Prostate gland (tissue), 2 donors: ENCODE measurements at regions not wholly inside any gene's neighbourhood (a gene's known extent, or its start where the extent isn't known, plus 50 kb on each side); places are given as distances from the start of the nearest gene placed in this dataset.

ENCODE experiments used
- DNase-seq: peaks from one replicate; pipeline ENCODE4 v3.0.0-alpha.2; 2019; ENCODE audit warnings: low spot score
- H3K27ac ChIP-seq, 2 donors: fragments of 200-600 bp; sonication (generic); 2 replicates each; pipeline ENCODE4 v1.5.1; 2017 to 2019
- H3K27me3 ChIP-seq: fragments of 200-600 bp; sonication (generic); replicated peaks from 2 replicates; pipeline ENCODE4 v1.5.1; 2019; ENCODE audit not compliant: insufficient read depth
- H3K36me3 ChIP-seq, 2 donors: fragments of 200-600 bp; sonication (generic); 1 replicate in 1 of 2; 2 replicates in 1 of 2; pipeline versions ENCODE4 v1.5.1 to v1.8.1; 2017 to 2019
- H3K4me1 ChIP-seq: fragments of 200-600 bp; sonication (generic); replicated peaks from 2 replicates; pipeline ENCODE4 v1.5.1; 2019
- H3K4me3 ChIP-seq, 2 donors: fragments of 200-600 bp; sonication (generic); 2 replicates each; pipeline ENCODE4 v1.5.1; 2017 to 2019
- H3K9me3 ChIP-seq: fragments of 200-600 bp; sonication (generic); 2 replicates; pipeline ENCODE4 v1.5.1; 2017
- POLR2A ChIP-seq: fragments of 450-650 bp; IDR thresholded peaks from one replicate; pipeline ENCODE4 v1.6.1; 2016; ENCODE audit warnings: antibody characterized with exemption, mild to moderate bottlenecking
- POLR2AphosphoS5 ChIP-seq: sonication (generic); formaldehyde crosslinking; IDR thresholded peaks from one replicate; pipeline ENCODE4 v1.6.1; 2017; ENCODE audit warnings: antibody characterized with exemption
- WGBS: methylation state at CpG from one replicate; pipeline ENCODE4 v1.1.5; 2018; 5-methylcytosine and 5-hydroxymethylcytosine counted together
- intact Hi-C: fragments of 100-400 bp; cut with DNase I; formaldehyde crosslinking; loops from one replicate; pipeline ENCODE4 v1.14.2; 2022
- TF ChIP-seq, protein P1 (sequence below), 4 experiments: fragments of 200-600 bp in 2 of 4; fragments of 450-650 bp in 2 of 4; sonication (generic) in 2 of 4; IDR thresholded peaks; 1 replicate in 3 of 4; 2 replicates in 1 of 4; pipeline ENCODE4 v1.5.1; 2016 to 2019; ENCODE audit warnings: antibody characterized with exemption in 4 of 4, mild to moderate bottlenecking in 2 of 4, moderate library complexity in 2 of 4

DNA sequence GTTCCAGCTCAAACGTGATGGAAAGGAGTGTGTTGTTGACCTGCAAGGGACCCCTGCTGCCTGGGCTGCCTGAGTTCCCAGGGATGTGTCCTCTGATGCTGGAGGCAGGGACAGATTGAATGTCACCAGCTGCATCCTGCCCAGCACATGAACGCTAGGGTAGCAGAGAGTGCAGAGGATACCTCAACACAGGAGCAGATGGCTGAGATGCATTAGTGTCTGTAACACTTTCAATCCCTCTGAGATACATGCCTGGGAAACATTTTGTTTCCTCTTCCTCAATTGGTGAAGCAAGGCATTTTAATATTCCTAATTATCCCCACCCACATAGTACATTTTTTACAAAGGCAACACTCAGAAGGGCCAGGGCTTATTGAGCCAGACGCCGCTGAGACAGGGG is 106.4 kb upstream of the UBL3 start:
- 7% methylated on average over 4 of the region's 4 CpGs for WGBS
- DNase-seq, result no peak
- Histone ChIP-seq H3K27me3 (no peaks in the 10 kb centered on the region), H3K9me3 (no peaks in the 10 kb centered on the region), H3K4me1 (no peaks in the 10 kb centered on the region), H3K27ac (no peak overlapping the region), H3K4me3 (no peak overlapping the region), H3K36me3 (no peaks in the 10 kb centered on the region)
- TF ChIP-seq, protein P1, sequence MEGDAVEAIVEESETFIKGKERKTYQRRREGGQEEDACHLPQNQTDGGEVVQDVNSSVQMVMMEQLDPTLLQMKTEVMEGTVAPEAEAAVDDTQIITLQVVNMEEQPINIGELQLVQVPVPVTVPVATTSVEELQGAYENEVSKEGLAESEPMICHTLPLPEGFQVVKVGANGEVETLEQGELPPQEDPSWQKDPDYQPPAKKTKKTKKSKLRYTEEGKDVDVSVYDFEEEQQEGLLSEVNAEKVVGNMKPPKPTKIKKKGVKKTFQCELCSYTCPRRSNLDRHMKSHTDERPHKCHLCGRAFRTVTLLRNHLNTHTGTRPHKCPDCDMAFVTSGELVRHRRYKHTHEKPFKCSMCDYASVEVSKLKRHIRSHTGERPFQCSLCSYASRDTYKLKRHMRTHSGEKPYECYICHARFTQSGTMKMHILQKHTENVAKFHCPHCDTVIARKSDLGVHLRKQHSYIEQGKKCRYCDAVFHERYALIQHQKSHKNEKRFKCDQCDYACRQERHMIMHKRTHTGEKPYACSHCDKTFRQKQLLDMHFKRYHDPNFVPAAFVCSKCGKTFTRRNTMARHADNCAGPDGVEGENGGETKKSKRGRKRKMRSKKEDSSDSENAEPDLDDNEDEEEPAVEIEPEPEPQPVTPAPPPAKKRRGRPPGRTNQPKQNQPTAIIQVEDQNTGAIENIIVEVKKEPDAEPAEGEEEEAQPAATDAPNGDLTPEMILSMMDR (IDR thresholded peaks at IDR 0.05), result no peak
- no peak for TF ChIP-seq POLR2AphosphoS5
- intact Hi-C loops, result no loop called here

DNA sequence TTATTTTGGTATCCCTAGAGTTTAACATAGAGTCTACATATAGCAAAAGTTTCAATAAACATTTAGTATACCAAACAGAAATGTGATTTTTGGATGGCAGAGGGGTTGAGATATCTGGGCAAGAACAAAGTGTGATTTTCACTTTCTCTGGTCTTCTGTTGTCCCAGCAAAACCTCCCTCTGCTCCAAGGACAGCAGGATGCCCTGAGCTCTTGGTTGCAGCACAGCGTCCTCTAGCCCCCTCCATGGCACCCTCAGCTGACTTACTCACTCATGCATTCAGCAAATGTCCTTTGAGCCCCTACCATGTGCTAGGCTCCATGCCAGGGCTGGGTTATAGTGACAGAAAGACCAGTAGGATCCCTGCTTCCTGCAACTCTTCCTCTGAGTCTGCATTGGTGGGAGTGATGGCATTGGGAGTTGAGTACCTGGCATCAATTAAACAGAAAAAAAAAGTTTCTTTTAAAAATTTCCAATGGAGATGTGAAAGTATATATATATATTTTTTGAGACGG is 104.8 kb upstream of the UBL3 start:
- Histone ChIP-seq H3K9me3 (no peaks in the 10 kb centered on the region), H3K36me3 (no peaks in the 10 kb centered on the region), H3K27me3 (no peaks in the 10 kb centered on the region), H3K4me3 (no peak overlapping the region), H3K27ac (no peak overlapping the region), H3K4me1 (no peaks in the 10 kb centered on the region)
- DNase-seq, result no peak
- intact Hi-C loops, result no loop called here
- WGBS, result 92% methylated on average over 2 of the region's 2 CpGs
- TF ChIP-seq POLR2AphosphoS5 (no peak), POLR2A (no peak)
- TF ChIP-seq, protein P1 (IDR thresholded peaks at IDR 0.05), result no peak

DNA sequence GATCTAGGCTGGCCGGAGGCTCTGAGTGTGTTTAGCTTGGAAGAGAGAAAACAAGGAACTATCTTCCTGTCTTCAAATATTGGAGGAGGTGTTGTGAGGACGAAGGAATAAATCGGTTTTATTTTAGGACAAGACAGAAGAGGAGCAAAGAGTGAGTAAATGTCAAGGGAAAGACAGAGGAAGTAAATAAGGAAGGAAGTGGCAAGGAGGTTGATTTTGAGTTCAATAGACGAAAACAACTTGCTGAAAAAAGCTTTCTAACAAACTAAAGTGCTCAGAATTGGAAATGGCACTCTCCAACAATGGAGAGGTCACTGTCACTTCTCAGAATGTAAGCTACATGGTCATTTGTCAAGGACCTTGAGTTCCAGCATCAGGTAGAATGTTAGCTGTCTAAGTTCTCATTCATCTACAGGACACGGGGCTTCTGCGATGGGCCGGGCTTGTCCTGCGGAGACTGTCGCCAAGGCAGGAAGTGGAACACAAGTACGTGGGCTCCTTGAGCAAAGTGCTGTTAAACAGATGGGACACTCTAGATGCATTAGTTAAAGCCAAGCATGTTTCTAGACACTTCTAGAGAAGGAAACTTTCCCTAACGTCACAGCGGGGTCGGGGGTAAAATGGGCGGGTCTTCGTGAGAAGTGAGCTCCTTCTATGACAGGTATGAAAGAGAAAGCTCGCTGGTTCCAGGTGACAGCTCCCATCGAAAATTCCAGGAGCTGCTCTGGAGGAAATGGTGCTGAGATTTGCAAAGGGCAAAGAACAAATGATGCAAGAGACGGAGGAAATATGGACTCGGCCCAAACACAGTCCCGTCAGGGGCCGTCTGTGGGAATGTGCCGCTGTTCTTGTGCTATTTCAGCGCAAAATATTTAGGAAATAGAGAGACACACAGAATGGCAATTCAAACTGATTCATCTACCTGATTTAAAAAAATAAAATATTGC is 103.9 kb upstream of the UBL3 start:
- TF ChIP-seq POLR2AphosphoS5 (no peak), POLR2A (no peak)
- TF ChIP-seq, protein P1 (IDR thresholded peaks at IDR 0.05), result no peak

DNA sequence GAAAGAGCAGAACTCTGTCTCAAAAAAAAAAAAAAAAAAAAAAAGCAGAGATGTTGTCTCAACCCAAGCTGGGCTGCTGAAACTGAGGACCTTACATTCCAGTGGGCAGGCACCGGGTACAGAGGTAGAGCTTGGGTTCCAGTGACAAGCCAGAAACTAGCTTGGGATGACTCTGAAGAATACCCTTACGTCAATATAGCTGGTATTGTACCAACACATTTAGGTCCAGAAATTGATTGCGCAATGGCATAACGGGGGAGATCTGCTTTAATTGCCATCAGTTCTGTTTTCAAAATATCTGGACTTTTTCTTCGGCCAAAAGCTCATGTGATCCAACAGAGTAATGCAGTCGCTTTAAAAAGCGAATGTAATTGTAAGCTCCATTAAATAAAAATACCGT is 103.1 kb upstream of the UBL3 start:
- H3K27me3 ChIP-seq, result no peaks in the 10 kb centered on the region
- no peaks in the 10 kb centered on the region for H3K36me3 ChIP-seq
- no peak overlapping the region for H3K27ac ChIP-seq
- intact Hi-C loops, result no loop called here
- 72% methylated on average over 8 of the region's 8 CpGs for WGBS
- TF ChIP-seq POLR2AphosphoS5, result no peak
- TF ChIP-seq POLR2A, result no peak
- TF ChIP-seq, protein P1 (IDR thresholded peaks at IDR 0.05), result no peak
- H3K4me1 ChIP-seq, result no peaks in the 10 kb centered on the region
- no peak overlapping the region for H3K4me3 ChIP-seq
- H3K9me3 ChIP-seq, result no peaks in the 10 kb centered on the region
- no peak for DNase-seq

More for the DNA sequence above, 103.9 kb upstream of the UBL3 start:
- Histone ChIP-seq H3K36me3 (no peaks in the 10 kb centered on the region), H3K4me1 (no peaks in the 10 kb centered on the region), H3K9me3 (no peaks in the 10 kb centered on the region), H3K27me3 (no peaks in the 10 kb centered on the region), H3K27ac (no peak overlapping the region), H3K4me3 (no peak overlapping the region)
- 82% methylated on average over 23 of the region's 23 CpGs for WGBS
- intact Hi-C loops, result no loop called here
- no peak for DNase-seq

DNA sequence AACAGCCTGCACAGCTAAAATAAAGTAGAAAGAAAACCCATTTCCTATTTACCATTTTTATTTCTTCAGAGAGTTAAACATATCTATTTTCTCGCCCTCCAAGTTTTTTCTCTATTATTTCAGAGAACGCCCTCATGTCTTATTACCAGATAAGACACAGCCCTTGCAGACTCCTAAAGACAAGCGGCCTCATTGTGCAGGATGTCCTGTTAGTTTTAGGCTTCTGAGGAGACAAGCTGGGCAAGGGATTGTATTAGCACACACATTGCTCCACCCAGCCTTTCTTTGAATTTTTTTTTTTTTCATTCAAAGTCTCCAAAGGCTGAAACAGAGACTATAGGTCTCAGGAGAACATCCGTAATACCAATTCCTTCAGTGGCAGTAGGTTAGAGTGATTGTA is 101.8 kb upstream of the UBL3 start:
- Histone ChIP-seq H3K27ac (no peak overlapping the region), H3K36me3 (no peaks in the 10 kb centered on the region), H3K4me1 (no peaks in the 10 kb centered on the region), H3K9me3 (no peaks in the 10 kb centered on the region), H3K4me3 (no peak overlapping the region), H3K27me3 (no peaks in the 10 kb centered on the region)
- no peak for DNase-seq
- TF ChIP-seq POLR2AphosphoS5 (no peak), POLR2A (no peak)
- TF ChIP-seq, protein P1 (IDR thresholded peaks at IDR 0.05), result no peak
- intact Hi-C loops, result no loop called here
- 94% methylated on average over 4 of the region's 4 CpGs for WGBS
